ENCODE measurements at regions not wholly inside any gene's neighbourhood (a gene's known extent, or its start where the extent isn't known, plus 50 kb on each side); places are given as distances from the start of the nearest gene placed in this dataset.

DNA sequence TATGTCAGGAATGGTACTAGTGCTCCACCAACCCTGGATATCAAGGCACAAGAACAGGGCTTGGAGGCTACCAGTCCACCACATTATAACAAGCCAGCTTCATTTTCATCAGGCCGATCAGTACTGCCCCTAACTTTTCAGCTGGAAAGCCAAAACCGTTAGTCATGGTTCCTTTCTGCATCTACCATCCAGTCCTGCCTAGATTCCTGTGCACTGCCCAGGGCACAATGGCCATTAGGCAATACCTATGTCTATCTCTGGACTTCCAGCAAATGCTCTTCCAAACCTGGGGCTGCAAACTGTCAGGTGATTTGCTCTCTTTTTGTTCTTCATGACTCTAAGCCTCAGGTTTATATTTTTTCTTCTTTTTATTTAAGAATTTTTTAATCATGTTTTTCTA lies 937.7 kb downstream of the SORCS1 start:
- TF ChIP-seq, protein P1, sequence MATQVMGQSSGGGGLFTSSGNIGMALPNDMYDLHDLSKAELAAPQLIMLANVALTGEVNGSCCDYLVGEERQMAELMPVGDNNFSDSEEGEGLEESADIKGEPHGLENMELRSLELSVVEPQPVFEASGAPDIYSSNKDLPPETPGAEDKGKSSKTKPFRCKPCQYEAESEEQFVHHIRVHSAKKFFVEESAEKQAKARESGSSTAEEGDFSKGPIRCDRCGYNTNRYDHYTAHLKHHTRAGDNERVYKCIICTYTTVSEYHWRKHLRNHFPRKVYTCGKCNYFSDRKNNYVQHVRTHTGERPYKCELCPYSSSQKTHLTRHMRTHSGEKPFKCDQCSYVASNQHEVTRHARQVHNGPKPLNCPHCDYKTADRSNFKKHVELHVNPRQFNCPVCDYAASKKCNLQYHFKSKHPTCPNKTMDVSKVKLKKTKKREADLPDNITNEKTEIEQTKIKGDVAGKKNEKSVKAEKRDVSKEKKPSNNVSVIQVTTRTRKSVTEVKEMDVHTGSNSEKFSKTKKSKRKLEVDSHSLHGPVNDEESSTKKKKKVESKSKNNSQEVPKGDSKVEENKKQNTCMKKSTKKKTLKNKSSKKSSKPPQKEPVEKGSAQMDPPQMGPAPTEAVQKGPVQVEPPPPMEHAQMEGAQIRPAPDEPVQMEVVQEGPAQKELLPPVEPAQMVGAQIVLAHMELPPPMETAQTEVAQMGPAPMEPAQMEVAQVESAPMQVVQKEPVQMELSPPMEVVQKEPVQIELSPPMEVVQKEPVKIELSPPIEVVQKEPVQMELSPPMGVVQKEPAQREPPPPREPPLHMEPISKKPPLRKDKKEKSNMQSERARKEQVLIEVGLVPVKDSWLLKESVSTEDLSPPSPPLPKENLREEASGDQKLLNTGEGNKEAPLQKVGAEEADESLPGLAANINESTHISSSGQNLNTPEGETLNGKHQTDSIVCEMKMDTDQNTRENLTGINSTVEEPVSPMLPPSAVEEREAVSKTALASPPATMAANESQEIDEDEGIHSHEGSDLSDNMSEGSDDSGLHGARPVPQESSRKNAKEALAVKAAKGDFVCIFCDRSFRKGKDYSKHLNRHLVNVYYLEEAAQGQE (IDR thresholded peaks at IDR 0.05; ENCODE audit: insufficient read depth in 1 of 2, low read depth in 2 of 2, low read length in 1 of 2): no peak
- no peak for TF ChIP-seq TCF7L2 (IDR thresholded peaks at IDR 0.05; ENCODE audit: low read depth, low read length)
- TF ChIP-seq, protein P2, sequence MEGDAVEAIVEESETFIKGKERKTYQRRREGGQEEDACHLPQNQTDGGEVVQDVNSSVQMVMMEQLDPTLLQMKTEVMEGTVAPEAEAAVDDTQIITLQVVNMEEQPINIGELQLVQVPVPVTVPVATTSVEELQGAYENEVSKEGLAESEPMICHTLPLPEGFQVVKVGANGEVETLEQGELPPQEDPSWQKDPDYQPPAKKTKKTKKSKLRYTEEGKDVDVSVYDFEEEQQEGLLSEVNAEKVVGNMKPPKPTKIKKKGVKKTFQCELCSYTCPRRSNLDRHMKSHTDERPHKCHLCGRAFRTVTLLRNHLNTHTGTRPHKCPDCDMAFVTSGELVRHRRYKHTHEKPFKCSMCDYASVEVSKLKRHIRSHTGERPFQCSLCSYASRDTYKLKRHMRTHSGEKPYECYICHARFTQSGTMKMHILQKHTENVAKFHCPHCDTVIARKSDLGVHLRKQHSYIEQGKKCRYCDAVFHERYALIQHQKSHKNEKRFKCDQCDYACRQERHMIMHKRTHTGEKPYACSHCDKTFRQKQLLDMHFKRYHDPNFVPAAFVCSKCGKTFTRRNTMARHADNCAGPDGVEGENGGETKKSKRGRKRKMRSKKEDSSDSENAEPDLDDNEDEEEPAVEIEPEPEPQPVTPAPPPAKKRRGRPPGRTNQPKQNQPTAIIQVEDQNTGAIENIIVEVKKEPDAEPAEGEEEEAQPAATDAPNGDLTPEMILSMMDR (IDR thresholded peaks at IDR 0.05): no peak

Data from Panc1 (cell line).